SK-N-SH (cell line): ENCODE measurements at regions not wholly inside any gene's neighbourhood (a gene's known extent, or its start where the extent isn't known, plus 50 kb on each side); places are given as distances from the start of the nearest gene placed in this dataset.

Experiments used
- CTCF ChIA-PET: fragments of 300-600, 350-600 bp; formaldehyde crosslinking; extraction: SDS; loops from one replicate; lab custom pipeline; 2021; lab: Yijun Ruan, JAX
- POLR2A ChIA-PET: fragments of 350-600 bp; sonication (Branson Sonifier 250); formaldehyde crosslinking; extraction: SDS; loops from one replicate; lab custom pipeline; 2020; ENCODE audit warnings: antibody characterized with exemption, inconsistent platforms; lab: Yijun Ruan, JAX
- DNase-seq: peaks from one replicate; pipeline ENCODE4 v3.0.0; 2012
- H2AFZ ChIP-seq: fragments of 200-600 bp; sonication (generic); 2 replicates; pipeline ENCODE4 v1.8.1; 2016; ENCODE audit warnings: antibody characterized with exemption, mild to moderate bottlenecking, low read depth
- H3F3A ChIP-seq: fragments of 200-600 bp; sonication (generic); replicated peaks from 2 replicates; pipeline ENCODE3; 2016; ENCODE audit warnings: antibody characterized with exemption, mild to moderate bottlenecking; ENCODE audit not compliant: insufficient read depth
- H3K27ac ChIP-seq, 2 experiments: fragments of 200-500 bp in 1 of 2; fragments of 200-600 bp in 1 of 2; sonication (Bioruptor generic) in 1 of 2; sonication (generic), shearing (Covaris generic) in 1 of 2; 2 replicates each; pipeline versions ENCODE4 v1.5.1 to v1.6.1; 2014 to 2016; ENCODE audit warnings: low read depth in 2 of 2, inconsistent platforms in 1 of 2, low read length in 1 of 2, mild to moderate bottlenecking in 1 of 2, mixed read lengths in 1 of 2
- H3K27me3 ChIP-seq: fragments of 200-600 bp; sonication (generic), shearing (Covaris generic); 2 replicates; pipeline ENCODE4 v1.6.1; 2016; ENCODE audit warnings: mixed run types; ENCODE audit not compliant: insufficient read depth
- H3K36me3 ChIP-seq, 2 experiments: fragments of 200-500 bp in 1 of 2; fragments of 200-600 bp in 1 of 2; sonication (Bioruptor generic) in 1 of 2; sonication (generic) in 1 of 2; replicated peaks in 1 of 2; 2 replicates each; pipeline versions ENCODE3 to v1.5.1; 2014 to 2016; ENCODE audit warnings: low read length in 1 of 2, mild to moderate bottlenecking in 1 of 2; ENCODE audit not compliant: insufficient read depth in 2 of 2, control insufficient read depth in 1 of 2
- H3K4me1 ChIP-seq, 2 experiments: fragments of 200-500 bp in 1 of 2; fragments of 200-600 bp in 1 of 2; sonication (Bioruptor generic) in 1 of 2; sonication (generic), shearing (Covaris generic) in 1 of 2; 2 replicates each; pipeline versions ENCODE4 v1.5.1 to v1.6.1; 2014 to 2016; ENCODE audit warnings: low read depth in 1 of 2, low read length in 1 of 2, mixed run types in 1 of 2; ENCODE audit not compliant: insufficient read depth in 2 of 2, control insufficient read depth in 1 of 2
- H3K4me2 ChIP-seq: fragments of 200-600 bp; sonication (generic), shearing (Covaris generic); 2 replicates; pipeline ENCODE4 v1.6.1; 2017; ENCODE audit warnings: mixed run types
- H3K4me3 ChIP-seq, 2 experiments: fragments of 200-500 bp in 1 of 2; fragments of 200-600 bp in 1 of 2; sonication (Bioruptor generic) in 1 of 2; sonication (generic), shearing (Covaris generic) in 1 of 2; 2 replicates each; pipeline versions ENCODE4 v1.5.1 to v1.8.1; 2014 to 2016; ENCODE audit warnings: low read depth in 2 of 2, inconsistent platforms in 1 of 2, low read length in 1 of 2, mild to moderate bottlenecking in 1 of 2, mixed read lengths in 1 of 2, moderate library complexity in 1 of 2
- H3K79me2 ChIP-seq: fragments of 200-600 bp; sonication (generic); 2 replicates; pipeline ENCODE4 v1.8.1; 2017; ENCODE audit warnings: mild to moderate bottlenecking; ENCODE audit not compliant: insufficient read depth
- H3K9ac ChIP-seq: fragments of 200-600 bp; sonication (generic); 2 replicates; pipeline ENCODE4 v1.6.1; 2017; ENCODE audit warnings: mixed run types
- H3K9me2 ChIP-seq: fragments of 200-600 bp; sonication (generic); 2 replicates; pipeline ENCODE4 v1.6.1; 2017; ENCODE audit warnings: mixed run types
- H3K9me3 ChIP-seq: fragments of 200-600 bp; sonication (generic); 2 replicates; pipeline ENCODE4 v1.6.1; 2017; ENCODE audit warnings: mixed run types, mild to moderate bottlenecking, moderate library complexity
- H4K20me1 ChIP-seq: fragments of 200-600 bp; sonication (generic); 2 replicates; pipeline ENCODE4 v1.6.1; 2017; ENCODE audit warnings: mild to moderate bottlenecking, mixed run types; ENCODE audit not compliant: insufficient read depth
- EZH2phosphoT487 ChIP-seq: fragments of 200-600 bp; sonication (generic); IDR thresholded peaks from 2 replicates; pipeline ENCODE4 v1.6.1; 2017; ENCODE audit warnings: low read depth, mixed run types, mild to moderate bottlenecking, antibody characterized with exemption, moderate library complexity, borderline replicate concordance
- FOSL2 ChIP-seq: IDR thresholded peaks from 2 replicates; pipeline ENCODE4 v1.4.0; 2012; ENCODE audit warnings: low read depth, mild to moderate bottlenecking, moderate library complexity, borderline replicate concordance
- FOXJ3 ChIP-seq: sonication (generic); formaldehyde crosslinking; IDR thresholded peaks from 2 replicates; pipeline ENCODE4 v1.5.1; 2020; ENCODE audit warnings: mild to moderate bottlenecking, missing genetic modification reagents
- GABPA ChIP-seq: IDR thresholded peaks from 2 replicates; pipeline ENCODE4 v1.4.0; 2012; ENCODE audit warnings: low read depth, mild to moderate bottlenecking
- JUND ChIP-seq: IDR thresholded peaks from 2 replicates; pipeline ENCODE4 v1.4.0; 2012
- MEF2A ChIP-seq: IDR thresholded peaks from 2 replicates; pipeline ENCODE4 v1.4.0; 2012; ENCODE audit warnings: low read depth, borderline replicate concordance
- NFIC ChIP-seq: IDR thresholded peaks from 2 replicates; pipeline ENCODE4 v1.4.0; 2012; ENCODE audit warnings: borderline replicate concordance
- RCOR1 ChIP-seq: fragments of 150-350 bp; IDR thresholded peaks from 2 replicates; pipeline ENCODE4 v1.6.1; 2017; ENCODE audit warnings: antibody characterized with exemption, low read length
- RXRA ChIP-seq: IDR thresholded peaks from 2 replicates; pipeline ENCODE4 v1.4.0; 2012; ENCODE audit warnings: low read depth, mild to moderate bottlenecking, borderline replicate concordance
- SIN3A ChIP-seq: IDR thresholded peaks from 2 replicates; pipeline ENCODE4 v1.6.1; 2012; ENCODE audit warnings: low read depth, mild to moderate bottlenecking, low read length, moderate library complexity, borderline replicate concordance
- SMC3 ChIP-seq: IDR thresholded peaks from 2 replicates; pipeline ENCODE4 v1.6.1; 2012; ENCODE audit warnings: low read depth, low read length, improper control_type of control experiment
- TAF1 ChIP-seq: IDR thresholded peaks from 2 replicates; pipeline ENCODE4 v1.6.1; 2012; ENCODE audit warnings: low read depth, mild to moderate bottlenecking, low read length, moderate library complexity, borderline replicate concordance
- TCF12 ChIP-seq: IDR thresholded peaks from 2 replicates; pipeline ENCODE4 v1.4.0; 2012
- WGBS: methylation state at CpG from one replicate; pipeline ENCODE4 v1.1.6; 2017; ENCODE audit warnings: low lambda C conversion rate; 5-methylcytosine and 5-hydroxymethylcytosine counted together
- TF ChIP-seq, protein P1 (sequence below): IDR thresholded peaks from 2 replicates; pipeline ENCODE4; 2012
- TF ChIP-seq, protein P2 (sequence below): IDR thresholded peaks from 2 replicates; pipeline ENCODE4 v1.4.0; 2012; ENCODE audit warnings: low read depth, borderline replicate concordance

DNA sequence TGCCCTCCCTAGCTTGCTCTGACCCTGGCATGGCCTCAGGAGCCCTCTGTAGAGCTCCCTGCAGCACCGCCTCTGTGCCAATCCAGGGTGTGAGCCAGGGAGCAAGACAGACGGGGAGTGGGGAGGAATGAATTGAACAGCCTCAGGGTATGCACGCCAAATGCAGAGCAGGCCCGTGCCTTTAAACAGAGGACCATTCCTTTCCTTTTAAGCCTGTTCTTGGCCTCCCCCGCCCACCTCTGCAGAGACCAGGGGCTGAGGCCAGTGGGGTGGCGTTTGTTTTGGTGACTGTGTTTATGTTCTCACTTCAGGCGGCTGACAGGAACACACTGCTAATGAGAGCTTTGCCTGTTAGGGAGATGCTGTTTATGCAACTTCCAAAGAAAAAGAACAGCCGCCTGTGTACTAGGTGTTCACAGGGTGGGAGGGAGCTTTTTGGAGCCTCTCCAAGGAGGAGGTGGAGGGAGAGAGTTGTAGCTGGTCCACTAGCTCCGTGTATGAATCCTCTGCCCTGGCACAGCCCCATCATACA lies 528.1 kb upstream of the DPP6 start:
- no peaks in the 10 kb centered on the region for H4K20me1 ChIP-seq
- H3K4me1 ChIP-seq = no peaks in the 10 kb centered on the region
- H3F3A ChIP-seq = no peaks in the 10 kb centered on the region
- CTCF ChIA-PET = no interaction called here
- H3K4me3 ChIP-seq = no peak overlapping the region
- no peak overlapping the region for H2AFZ ChIP-seq
- no peaks in the 10 kb centered on the region for H3K79me2 ChIP-seq
- TF ChIP-seq MEF2A (no peak), TAF1 (no peak)
- TF ChIP-seq, protein P1, sequence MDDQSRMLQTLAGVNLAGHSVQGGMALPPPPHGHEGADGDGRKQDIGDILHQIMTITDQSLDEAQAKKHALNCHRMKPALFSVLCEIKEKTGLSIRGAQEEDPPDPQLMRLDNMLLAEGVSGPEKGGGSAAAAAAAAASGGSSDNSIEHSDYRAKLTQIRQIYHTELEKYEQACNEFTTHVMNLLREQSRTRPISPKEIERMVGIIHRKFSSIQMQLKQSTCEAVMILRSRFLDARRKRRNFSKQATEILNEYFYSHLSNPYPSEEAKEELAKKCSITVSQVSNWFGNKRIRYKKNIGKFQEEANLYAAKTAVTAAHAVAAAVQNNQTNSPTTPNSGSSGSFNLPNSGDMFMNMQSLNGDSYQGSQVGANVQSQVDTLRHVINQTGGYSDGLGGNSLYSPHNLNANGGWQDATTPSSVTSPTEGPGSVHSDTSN = no peak
- TF ChIP-seq, all 33 proteins: peak for 0
- Histone ChIP-seq H3K4me2 (no peak overlapping the region), H3K27me3 (no peaks in the 10 kb centered on the region), H3K9me2 (no peaks in the 10 kb centered on the region), H3K9me3 (0 out of 2 replicates have a peak, but pooled peaks cover 3% of the 10 kb centered on the region), H3K27ac (no peak overlapping the region), H3K36me3 (no peaks in the 10 kb centered on the region), H3K9ac (no peak overlapping the region)
- POLR2A ChIA-PET = no interaction called here
- no peak for DNase-seq
- WGBS = 0% methylated on average over 8 of the region's 9 CpGs

DNA sequence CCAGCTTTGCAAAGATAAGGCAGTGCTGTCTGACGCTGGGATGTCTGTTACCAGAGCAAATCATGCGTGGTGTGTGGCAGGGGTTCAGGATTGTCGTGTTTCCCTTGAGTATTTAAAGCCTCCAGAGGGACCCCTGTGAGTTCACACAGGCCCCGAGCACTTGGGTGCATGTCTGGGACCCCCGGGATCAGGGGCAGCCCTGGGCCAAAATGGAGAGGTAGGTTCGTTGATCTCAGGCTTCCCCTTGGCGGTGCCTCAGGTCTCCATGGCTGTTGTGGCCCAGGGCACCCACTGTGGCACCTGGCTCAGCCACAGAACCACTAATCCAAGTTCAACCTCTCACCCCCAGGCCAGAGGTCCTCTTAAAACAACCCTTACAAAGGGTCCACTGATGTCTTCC lies 523.1 kb upstream of the DPP6 start:
- Histone ChIP-seq H4K20me1 (no peaks in the 10 kb centered on the region), H3K9me3 (no peaks in the 10 kb centered on the region), H3K4me3 (no peak overlapping the region), H3K36me3 (no peaks in the 10 kb centered on the region), H2AFZ (no peak overlapping the region), H3K4me2 (no peak overlapping the region)
- ChIA-PET POLR2A (no interaction called here), CTCF (no interaction called here)
- no peak for TF ChIP-seq TCF12
- no peak for TF ChIP-seq FOXJ3 (CRISPR knock-in tag)
- TF ChIP-seq GABPA = no peak
- TF ChIP-seq JUND = no peak
- TF ChIP-seq SMC3 = no peak
- no peak for TF ChIP-seq SIN3A
- TF ChIP-seq RXRA = no peak
- no peak for TF ChIP-seq NFIC
- TF ChIP-seq FOSL2 = no peak
- TF ChIP-seq EZH2phosphoT487 = no peak
- TF ChIP-seq, protein P2, sequence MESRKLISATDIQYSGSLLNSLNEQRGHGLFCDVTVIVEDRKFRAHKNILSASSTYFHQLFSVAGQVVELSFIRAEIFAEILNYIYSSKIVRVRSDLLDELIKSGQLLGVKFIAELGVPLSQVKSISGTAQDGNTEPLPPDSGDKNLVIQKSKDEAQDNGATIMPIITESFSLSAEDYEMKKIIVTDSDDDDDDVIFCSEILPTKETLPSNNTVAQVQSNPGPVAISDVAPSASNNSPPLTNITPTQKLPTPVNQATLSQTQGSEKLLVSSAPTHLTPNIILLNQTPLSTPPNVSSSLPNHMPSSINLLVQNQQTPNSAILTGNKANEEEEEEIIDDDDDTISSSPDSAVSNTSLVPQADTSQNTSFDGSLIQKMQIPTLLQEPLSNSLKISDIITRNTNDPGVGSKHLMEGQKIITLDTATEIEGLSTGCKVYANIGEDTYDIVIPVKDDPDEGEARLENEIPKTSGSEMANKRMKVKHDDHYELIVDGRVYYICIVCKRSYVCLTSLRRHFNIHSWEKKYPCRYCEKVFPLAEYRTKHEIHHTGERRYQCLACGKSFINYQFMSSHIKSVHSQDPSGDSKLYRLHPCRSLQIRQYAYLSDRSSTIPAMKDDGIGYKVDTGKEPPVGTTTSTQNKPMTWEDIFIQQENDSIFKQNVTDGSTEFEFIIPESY = no peak
- TF ChIP-seq RCOR1 = no peak
- TF ChIP-seq, all 33 proteins: peak for 0
- Histone ChIP-seq H3K27ac (no peak overlapping the region), H3K79me2 (no peaks in the 10 kb centered on the region), H3K27me3 (no peaks in the 10 kb centered on the region), H3K9me2 (no peaks in the 10 kb centered on the region), H3K4me1 (no peaks in the 10 kb centered on the region), H3F3A (no peaks in the 10 kb centered on the region), H3K9ac (no peak overlapping the region)
- WGBS = 0% methylated on average over 5 of the region's 7 CpGs
- no peak for DNase-seq
